ENCODE measurements at regions not wholly inside any gene's neighbourhood (a gene's known extent, or its start where the extent isn't known, plus 50 kb on each side); places are given as distances from the start of the nearest gene placed in this dataset.

DNA sequence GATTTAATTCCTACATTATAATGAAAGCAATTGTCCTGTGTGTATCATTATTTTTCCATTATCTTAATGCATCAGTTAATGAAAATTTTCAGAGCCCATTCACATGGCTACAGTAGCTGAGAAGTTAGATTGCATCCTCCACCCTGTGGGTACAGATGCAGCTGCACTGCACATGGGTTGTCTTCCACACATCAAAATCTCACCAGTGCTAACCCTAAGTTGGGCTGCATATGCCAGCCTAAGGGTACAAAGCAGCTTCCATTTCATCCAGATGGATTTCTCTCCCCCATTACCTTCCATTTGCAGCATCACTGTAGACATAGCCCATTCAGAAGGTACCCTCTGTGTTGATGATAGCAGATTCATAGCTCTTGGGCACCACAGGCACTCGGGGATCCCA is 74.7 kb upstream of the WDR11 start:
- TF ChIP-seq, protein P1, sequence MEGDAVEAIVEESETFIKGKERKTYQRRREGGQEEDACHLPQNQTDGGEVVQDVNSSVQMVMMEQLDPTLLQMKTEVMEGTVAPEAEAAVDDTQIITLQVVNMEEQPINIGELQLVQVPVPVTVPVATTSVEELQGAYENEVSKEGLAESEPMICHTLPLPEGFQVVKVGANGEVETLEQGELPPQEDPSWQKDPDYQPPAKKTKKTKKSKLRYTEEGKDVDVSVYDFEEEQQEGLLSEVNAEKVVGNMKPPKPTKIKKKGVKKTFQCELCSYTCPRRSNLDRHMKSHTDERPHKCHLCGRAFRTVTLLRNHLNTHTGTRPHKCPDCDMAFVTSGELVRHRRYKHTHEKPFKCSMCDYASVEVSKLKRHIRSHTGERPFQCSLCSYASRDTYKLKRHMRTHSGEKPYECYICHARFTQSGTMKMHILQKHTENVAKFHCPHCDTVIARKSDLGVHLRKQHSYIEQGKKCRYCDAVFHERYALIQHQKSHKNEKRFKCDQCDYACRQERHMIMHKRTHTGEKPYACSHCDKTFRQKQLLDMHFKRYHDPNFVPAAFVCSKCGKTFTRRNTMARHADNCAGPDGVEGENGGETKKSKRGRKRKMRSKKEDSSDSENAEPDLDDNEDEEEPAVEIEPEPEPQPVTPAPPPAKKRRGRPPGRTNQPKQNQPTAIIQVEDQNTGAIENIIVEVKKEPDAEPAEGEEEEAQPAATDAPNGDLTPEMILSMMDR (IDR thresholded peaks at IDR 0.05) = no peak
- TF ChIP-seq POLR2A (IDR thresholded peaks at IDR 0.05) (no peak), POLR2AphosphoS5 (IDR thresholded peaks at IDR 0.05) (no peak)
